GM21529 (cell line): ENCODE measurements at regions not wholly inside any gene's neighbourhood (a gene's known extent, or its start where the extent isn't known, plus 50 kb on each side); places are given as distances from the start of the nearest gene placed in this dataset.

Experiments used
- ATAC-seq: cut with Tn5 transposase; IDR thresholded peaks from one replicate; pipeline ENCODE4 v1.9.1; 2021; ENCODE audit not compliant: unreplicated experiment

- ATAC-seq: no peak
Measured at GRCh38 chr3:190252080-190252479, 70.2 kb downstream of the CLDN1 start.

- no peak for ATAC-seq
Measured at GRCh38 chr3:190249414-190249813, 72.8 kb downstream of the CLDN1 start.

GRCh38 chr3:190242147-190242546, 80.1 kb downstream of the CLDN1 start:
- ATAC-seq: no peak

DNA sequence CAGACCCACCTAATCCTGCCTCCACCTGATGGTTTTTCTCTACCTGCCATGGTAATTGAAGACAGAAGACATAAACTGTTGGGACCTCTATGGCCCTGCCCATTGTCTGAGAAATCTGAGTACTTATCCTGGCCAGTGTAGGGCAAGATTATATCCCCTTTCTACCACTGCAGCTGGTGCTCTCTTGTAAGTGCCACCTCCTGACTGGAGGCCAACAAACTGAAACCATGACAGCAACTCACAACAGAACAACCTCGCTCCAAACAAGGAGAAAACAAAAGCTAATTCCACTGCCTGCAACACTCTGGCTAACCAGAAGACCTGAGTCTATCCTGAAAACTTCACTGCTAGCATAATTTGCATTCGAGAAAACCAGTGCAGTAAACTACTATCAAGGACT, 82.9 kb downstream of the CLDN1 start:
- no peak for ATAC-seq

GRCh38 chr3:190238871-190239270, 83.4 kb downstream of the CLDN1 start:
- no peak for ATAC-seq

- ATAC-seq: no peak
Measured at GRCh38 chr3:190234621-190235020, 87.6 kb downstream of the CLDN1 start.

- peak; percentile 61 for ATAC-seq
Measured at GRCh38 chr3:190229632-190230424, 92.4 kb downstream of the CLDN1 start.

DNA sequence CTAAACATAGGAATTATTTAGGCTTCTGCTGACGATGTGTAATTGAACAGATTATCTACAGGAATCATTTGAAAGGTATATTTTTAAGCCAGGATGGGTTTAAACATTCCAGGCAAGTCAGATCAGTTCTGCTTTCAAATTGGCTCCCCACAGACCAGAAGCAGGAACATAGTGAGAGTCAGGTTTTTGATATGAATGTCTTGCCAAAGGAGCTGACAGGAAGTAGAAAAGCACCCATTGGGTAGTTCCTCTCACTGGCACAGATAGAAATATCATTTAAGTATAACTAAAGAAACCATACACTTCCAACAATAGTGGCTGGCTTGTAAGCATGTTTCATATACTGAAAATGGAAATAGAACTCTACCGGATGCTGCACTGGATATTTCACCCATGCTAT, 95.2 kb downstream of the CLDN1 start:
- no peak for ATAC-seq

GRCh38 chr3:190224863-190225692, 97.2 kb downstream of the CLDN1 start:
- no peak for ATAC-seq

DNA sequence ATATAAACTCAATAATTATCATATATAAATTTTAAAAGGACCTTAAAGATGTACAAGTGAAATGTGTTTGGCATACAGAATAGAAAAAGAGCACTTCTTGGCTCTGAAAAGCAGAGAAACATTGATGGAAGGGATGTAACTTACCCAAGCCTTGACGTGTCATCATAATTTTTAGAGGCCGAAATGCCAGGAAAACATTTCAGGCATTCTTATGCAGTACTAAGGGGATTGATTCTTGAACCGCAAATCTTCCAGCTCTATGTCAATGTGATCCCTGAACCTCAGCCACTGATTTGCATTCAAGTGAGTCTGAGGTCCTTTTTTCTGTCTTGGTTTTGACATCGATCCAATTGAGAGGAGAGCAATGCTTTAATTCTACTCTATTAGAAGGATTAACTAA, 97.8 kb downstream of the CLDN1 start:
- no peak for ATAC-seq

- no peak for ATAC-seq
Measured at GRCh38 chr3:190222916-190223315, 99.3 kb downstream of the CLDN1 start.

GRCh38 chr3:190222360-190222759, 99.9 kb downstream of the CLDN1 start:
- ATAC-seq: no peak

DNA sequence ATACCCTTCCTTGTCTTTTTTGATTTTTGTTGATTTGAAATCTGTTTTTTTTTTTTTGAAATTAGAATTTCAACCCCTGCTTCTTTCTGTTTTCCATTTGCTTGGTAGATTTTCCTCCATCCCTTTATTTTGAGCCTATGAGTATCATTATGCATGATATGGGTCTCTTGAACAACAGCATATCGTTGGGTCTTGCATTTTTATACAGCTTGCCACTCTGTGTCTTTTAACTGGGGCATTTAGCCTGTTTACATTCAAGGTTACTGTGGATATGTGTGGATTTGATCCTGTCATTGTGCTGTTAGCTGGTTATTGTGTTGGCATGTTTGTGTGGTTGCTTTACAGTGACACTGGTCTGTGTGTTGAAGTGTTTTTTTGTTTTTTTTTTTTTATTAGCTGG, 99.7 kb upstream of the P3H2 start:
- no peak for ATAC-seq

DNA sequence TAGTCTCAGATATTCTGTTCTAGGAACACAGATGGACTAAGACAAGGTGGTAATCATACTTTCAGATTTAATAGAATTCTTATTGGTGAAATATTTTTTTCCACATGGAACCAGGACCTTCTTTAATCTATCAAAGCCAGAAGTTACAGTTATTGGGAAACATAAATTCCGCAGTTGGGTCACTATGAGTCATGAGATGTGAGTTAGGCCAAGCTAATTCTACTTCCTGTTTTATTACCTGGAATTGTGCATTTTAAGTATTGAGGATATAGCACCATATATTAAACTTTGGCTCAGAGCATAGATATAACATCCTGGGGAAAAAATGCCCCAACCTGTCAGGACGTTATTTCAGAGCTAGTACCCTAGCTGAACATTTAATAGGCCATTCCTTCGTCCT, 96.4 kb upstream of the P3H2 start:
- ATAC-seq: no peak

DNA sequence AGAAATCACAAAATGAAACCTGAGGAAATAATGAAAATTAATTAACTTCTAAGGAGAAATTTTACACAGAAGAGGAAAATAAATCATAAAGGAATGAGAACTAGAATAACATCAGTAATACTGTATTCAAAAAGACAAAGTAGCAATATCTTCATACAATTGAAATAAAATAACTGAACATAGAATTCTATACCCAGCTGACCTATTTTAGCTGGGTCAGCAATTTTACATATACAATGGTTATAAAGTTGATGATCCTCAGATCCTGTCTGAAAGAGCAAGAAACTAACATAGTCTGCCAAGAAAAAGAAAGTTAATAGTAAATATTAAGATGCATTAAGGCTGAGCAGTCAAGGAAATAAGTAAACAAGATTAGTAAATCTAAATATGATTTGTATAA, 93.0 kb upstream of the P3H2 start:
- ATAC-seq: no peak

- no peak for ATAC-seq
Measured at GRCh38 chr3:190210608-190211007, 89.9 kb upstream of the P3H2 start.

GRCh38 chr3:190209533-190209932, 88.8 kb upstream of the P3H2 start:
- ATAC-seq: no peak

- ATAC-seq: no peak
Measured at GRCh38 chr3:190208196-190208595, 87.5 kb upstream of the P3H2 start.

DNA sequence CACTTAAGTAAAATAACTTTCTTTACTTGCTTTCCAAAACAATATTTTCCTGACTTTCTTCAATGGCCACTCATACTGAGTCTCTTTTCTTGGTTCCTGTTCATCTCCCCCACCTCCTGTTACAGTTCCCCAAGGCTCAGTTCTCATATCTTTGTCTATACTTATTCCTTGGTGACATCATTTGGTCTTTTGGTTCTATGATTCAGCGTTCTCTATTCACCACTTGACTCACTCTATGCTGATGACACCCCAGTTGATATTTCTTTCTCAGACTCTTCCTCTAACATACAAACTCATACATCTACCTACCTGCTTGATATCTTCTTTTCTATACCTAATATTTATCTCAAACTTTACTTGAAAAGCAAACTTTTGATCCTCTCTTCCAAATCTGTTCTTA, 85.0 kb upstream of the P3H2 start:
- ATAC-seq: peak; percentile 84

- ATAC-seq: no peak
Measured at GRCh38 chr3:190204200-190204599, 83.5 kb upstream of the P3H2 start.

- ATAC-seq: no peak
Measured at GRCh38 chr3:190197346-190197763, 76.7 kb upstream of the P3H2 start.

- ATAC-seq: no peak
Measured at GRCh38 chr3:190194506-190194905, 73.8 kb upstream of the P3H2 start.
